K562 (cell line): ENCODE measurements at regions not wholly inside any gene's neighbourhood (a gene's known extent, or its start where the extent isn't known, plus 50 kb on each side); places are given as distances from the start of the nearest gene placed in this dataset.

Source experiments
- ATAC-seq: fragments of 200-7000 bp; cut with Tn5 transposase; 3 replicates; pipeline ENCODE4 v1.9.1; 2020; ENCODE audit warnings: moderate library complexity
- BruUV-seq: library from RNA; stranded (reverse); fragments of 400-500 nt; replicated peaks from 2 replicates; lab custom pipeline; 2021; lab: Mats Ljungman, UMichigan
- CTCF ChIA-PET: fragments of 300-600 bp; formaldehyde crosslinking; extraction: SDS; loops from one replicate; lab custom pipeline; 2021; ENCODE audit warnings: low intra/inter-chr PET ratio; lab: Yijun Ruan, JAX
- POLR2A ChIA-PET: fragments of 300-600, 350-650 bp; sonication (Branson Sonifier 250); formaldehyde crosslinking; extraction: SDS; loops from one replicate; lab custom pipeline; 2021; ENCODE audit warnings: antibody characterized with exemption, inconsistent platforms; lab: Yijun Ruan, JAX
- DNase-seq, 4 experiments: peaks; one replicate each; pipeline versions ENCODE4 v3.0.0 to v3.0.0-alpha.2; 2011 to 2018; ENCODE audit warnings: low spot score in 3 of 4, mixed read lengths in 3 of 4; ENCODE audit errors: extremely low read depth in 1 of 4
- FAIRE-seq: peaks from 2 replicates; lab custom pipeline; 2011; peaks lifted over from hg19 to GRCh38; lab: Jason Lieb, UNC
- H2AFZ ChIP-seq: 2 replicates; pipeline ENCODE4 v1.6.0; 2011; ENCODE audit warnings: low read depth, low read length, control low read depth, inconsistent platforms
- H3K27ac ChIP-seq: fragments of 200-600 bp; 3 replicates; pipeline ENCODE4 v1.8.0; 2011; ENCODE audit warnings: low read depth, mild to moderate bottlenecking, control low read depth, inconsistent platforms, low read length, moderate library complexity, mixed read lengths; ENCODE audit errors: extremely low read depth
- H3K27me3 ChIP-seq, 2 experiments: fragments of 300-600 bp in 1 of 2; 2 replicates in 1 of 2; 3 replicates in 1 of 2; pipeline versions ENCODE4 v1.6.0 to v1.8.0; 2011; ENCODE audit warnings: inconsistent platforms in 2 of 2, low read length in 2 of 2, mild to moderate bottlenecking in 1 of 2, mixed read lengths in 1 of 2, moderate library complexity in 1 of 2; ENCODE audit not compliant: control insufficient read depth in 2 of 2, insufficient read depth in 2 of 2
- H3K36me3 ChIP-seq: fragments of 300-600 bp; 3 replicates; pipeline ENCODE4 v1.8.0; 2011; ENCODE audit warnings: mild to moderate bottlenecking, low read length, inconsistent platforms; ENCODE audit not compliant: control insufficient read depth, insufficient read depth
- H3K4me1 ChIP-seq, 2 experiments: fragments of 200-600 bp in 1 of 2; replicated peaks in 1 of 2; 2 replicates in 1 of 2; 3 replicates in 1 of 2; pipeline versions ENCODE4 v1.5.1 to v1.8.0; 2011; ENCODE audit warnings: inconsistent platforms in 2 of 2, low read length in 2 of 2, mild to moderate bottlenecking in 1 of 2, mixed read lengths in 1 of 2, moderate library complexity in 1 of 2; ENCODE audit not compliant: control insufficient read depth in 2 of 2, insufficient read depth in 2 of 2
- H3K4me2 ChIP-seq: 2 replicates; pipeline ENCODE4 v1.6.1; 2011; ENCODE audit warnings: low read length, control low read depth, inconsistent platforms, mixed read lengths; ENCODE audit not compliant: insufficient read depth
- H3K4me3 ChIP-seq: fragments of 200-600 bp; sonication (generic), shearing (Covaris generic); 2 replicates; pipeline ENCODE4 v1.5.1; 2016; ENCODE audit warnings: control low read depth, inconsistent platforms
- H3K79me2 ChIP-seq: fragments of 200-600 bp; 3 replicates; pipeline ENCODE4 v1.8.0; 2011; ENCODE audit warnings: low read length, inconsistent platforms; ENCODE audit not compliant: control insufficient read depth, insufficient read depth
- H3K9ac ChIP-seq, 2 experiments: 2 replicates each; pipeline versions ENCODE4 v1.6.0 to v1.6.1; 2011; ENCODE audit warnings: low read depth in 2 of 2, low read length in 2 of 2, control low read depth in 1 of 2, inconsistent platforms in 1 of 2, mild to moderate bottlenecking in 1 of 2, mixed read lengths in 1 of 2; ENCODE audit not compliant: insufficient read depth in 1 of 2
- H3K9me1 ChIP-seq: one replicate; pipeline ENCODE4 v1.6.0; 2011; ENCODE audit warnings: inconsistent platforms, mild to moderate bottlenecking, low read length, moderate library complexity; ENCODE audit not compliant: control insufficient read depth, insufficient read depth
- H3K9me3 ChIP-seq: replicated peaks from 2 replicates; pipeline ENCODE4 v1.5.1; 2011; ENCODE audit warnings: low read depth, low read length, inconsistent platforms; ENCODE audit not compliant: control insufficient read depth, insufficient read depth
- H4K20me1 ChIP-seq: replicated peaks from 2 replicates; pipeline ENCODE4 v1.6.1; 2011; ENCODE audit warnings: low read length, inconsistent platforms, mixed read lengths; ENCODE audit not compliant: control insufficient read depth, insufficient read depth
- ADNP ChIP-seq: fragments of 200-800 bp; sonication (Bioruptor generic); IDR thresholded peaks from 2 replicates; pipeline ENCODE4 v1.6.1; 2016; ENCODE audit warnings: missing genetic modification characterization, missing compliant biosample characterization
- DIDO1 ChIP-seq: fragments of 450-650 bp; IDR thresholded peaks from 2 replicates; pipeline ENCODE4 v1.6.1; 2016; ENCODE audit warnings: low read depth, missing biosample characterization, missing genetic modification characterization
- FOXK2 ChIP-seq, 2 experiments: fragments of 450-650 bp; IDR thresholded peaks in 1 of 2; conservative IDR thresholded peaks in 1 of 2; 2 replicates each; pipeline ENCODE4 v1.6.1; 2016; ENCODE audit warnings: low read depth in 2 of 2, mild to moderate bottlenecking in 1 of 2
- GTF2A2 ChIP-seq: IDR thresholded peaks from 2 replicates; pipeline ENCODE4 v1.6.1; 2016; ENCODE audit warnings: mild to moderate bottlenecking, missing genetic modification characterization, missing compliant biosample characterization
- ILF3 ChIP-seq: fragments of 450-650 bp; IDR thresholded peaks from 2 replicates; pipeline ENCODE4 v1.6.1; 2018; ENCODE audit warnings: antibody characterized with exemption, mild to moderate bottlenecking, moderate library complexity, borderline replicate concordance
- MECOM ChIP-seq: fragments of 250-450 bp; sonication (Bioruptor Pico); IDR thresholded peaks from 2 replicates; pipeline ENCODE4 v1.8.0; 2022; ENCODE audit warnings: inconsistent platforms
- MTF1 ChIP-seq: fragments of 250-450 bp; sonication (Bioruptor Pico); IDR thresholded peaks from 2 replicates; pipeline ENCODE4 v1.9.0; 2021; ENCODE audit warnings: moderate library complexity, mild to moderate bottlenecking, inconsistent platforms, borderline replicate concordance
- SAFB2 ChIP-seq: fragments of 200-400 bp; formaldehyde crosslinking; IDR thresholded peaks from 2 replicates; pipeline ENCODE4 v1.6.1; 2018; ENCODE audit warnings: borderline replicate concordance, low read length, low read depth, moderate library complexity; ENCODE audit not compliant: severe bottlenecking
- ZKSCAN1 ChIP-seq: fragments of 150-350 bp; IDR thresholded peaks from 2 replicates; pipeline ENCODE4 v1.6.1; 2016; ENCODE audit warnings: low read depth, low read length
- ZNF282 ChIP-seq: sonication (generic); formaldehyde crosslinking; IDR thresholded peaks from 2 replicates; pipeline ENCODE4 v1.8.1; 2023; ENCODE audit warnings: missing genetic modification reagents
- ZNF347 ChIP-seq: fragments of 450-650 bp; formaldehyde crosslinking; IDR thresholded peaks from 2 replicates; pipeline ENCODE4 v1.4.0; 2020; ENCODE audit warnings: low read depth, mild to moderate bottlenecking, moderate library complexity
- WGBS: fragments of 100-300 bp; shearing (Covaris generic); methylation state at CpG from one replicate; pipeline ENCODE4 v1.1.6; 2016; ENCODE audit warnings: low coverage, mixed read lengths; ENCODE audit not compliant: insufficient coverage; ENCODE audit errors: missing lambda C conversion rate; 5-methylcytosine and 5-hydroxymethylcytosine counted together
- in situ Hi-C: fragments of 300-500 bp; cut with MboI; formaldehyde crosslinking; loops from 4 replicates; pipeline ENCODE4 v1.15.0; 2018; ENCODE audit warnings: inconsistent platforms, mixed read lengths
- intact Hi-C: fragments of 100-400 bp; cut with micrococcal nuclease; formaldehyde crosslinking; loops from 2 replicates; pipeline ENCODE4 v1.14.2; 2022
- TF ChIP-seq, protein P1 (sequence below): sonication (generic); formaldehyde crosslinking; IDR thresholded peaks from 2 replicates; pipeline ENCODE4 v1.9.0; 2022; ENCODE audit warnings: mild to moderate bottlenecking, missing genetic modification reagents
- TF ChIP-seq, protein P2 (sequence below): fragments of 450-650 bp; conservative IDR thresholded peaks from 2 replicates; pipeline ENCODE4 v1.6.1; 2016; ENCODE audit warnings: missing genetic modification characterization, low read depth, mild to moderate bottlenecking, control low read depth, missing compliant biosample characterization

DNA sequence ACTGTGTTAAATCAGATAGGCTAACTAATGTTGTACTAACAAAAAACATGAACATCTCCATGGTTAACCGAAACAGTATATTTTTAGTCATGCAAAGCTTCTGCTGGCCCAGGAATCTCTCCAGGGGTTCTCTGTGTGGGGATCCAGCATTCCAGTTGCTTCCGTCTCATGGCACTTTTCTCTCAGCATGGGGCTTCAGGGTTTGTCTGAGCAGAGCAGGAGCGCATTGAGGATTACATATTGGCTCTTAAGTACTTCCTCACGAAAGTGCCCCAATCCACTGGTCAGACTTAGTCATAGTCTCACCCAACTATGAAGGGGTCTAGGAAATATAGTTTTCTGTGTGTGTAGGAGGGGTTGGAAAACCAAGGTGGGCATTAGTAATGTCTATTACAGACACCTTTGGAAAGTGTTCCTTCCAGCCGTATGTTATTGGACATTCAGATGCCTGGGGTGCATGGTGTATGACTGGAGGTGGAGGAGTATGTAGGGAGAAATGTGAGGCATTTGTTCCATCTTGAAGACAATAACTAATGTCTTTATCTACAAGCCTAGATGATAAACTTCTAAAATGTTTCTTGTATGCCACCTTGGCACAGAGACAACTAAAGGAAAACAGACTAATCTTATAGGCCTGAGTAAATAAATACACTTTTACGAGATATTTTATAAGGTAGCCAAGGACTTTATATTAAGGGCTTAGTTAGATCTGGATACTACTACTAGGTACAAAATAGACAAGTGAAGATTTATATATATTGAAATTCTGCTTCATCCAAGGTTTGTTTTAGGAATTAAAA lies 123.8 kb upstream of the ZEB2 start:
- H3K9me1 ChIP-seq = no peaks in the 10 kb centered on the region
- 78% methylated on average over 6 of the region's 6 CpGs for WGBS
- H3K4me1 ChIP-seq = peaks cover 0 to 2% of the 10 kb centered on the region in 2 experiments; a peak in 1 of 5 replicates
- H3K9ac ChIP-seq = no peak overlapping the region
- H2AFZ ChIP-seq = no peak overlapping the region
- no peak overlapping the region for H3K27ac ChIP-seq
- H3K4me3 ChIP-seq = no peak overlapping the region
- H3K79me2 ChIP-seq = no peaks in the 10 kb centered on the region
- no peaks in the 10 kb centered on the region for H4K20me1 ChIP-seq
- in situ Hi-C loops = no loop called here
- no peak overlapping the region for H3K4me2 ChIP-seq
- CTCF ChIA-PET = no interaction called here
- no peak for DNase-seq
- no peak for FAIRE-seq
- intact Hi-C loops = no loop called here
- H3K9me3 ChIP-seq = no peaks in the 10 kb centered on the region
- POLR2A ChIA-PET = no interaction called here
- no peaks in the 10 kb centered on the region for H3K27me3 ChIP-seq
- TF ChIP-seq, protein P1, sequence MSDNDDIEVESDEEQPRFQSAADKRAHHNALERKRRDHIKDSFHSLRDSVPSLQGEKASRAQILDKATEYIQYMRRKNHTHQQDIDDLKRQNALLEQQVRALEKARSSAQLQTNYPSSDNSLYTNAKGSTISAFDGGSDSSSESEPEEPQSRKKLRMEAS (CRISPR knock-in tag) = no peak
- TF ChIP-seq FOXK2 (conservative IDR thresholded peaks at IDR 0.05 in 1 of 2, IDR thresholded peaks at IDR 0.05 in 1 of 2; ENCODE audit: low read depth in 2 of 2) (no peak), ZNF282 (CRISPR knock-in tag) (no peak), DIDO1 (tag) (no peak), GTF2A2 (no peak), ADNP (tag) (no peak), ZNF347 (CRISPR knock-in tag) (no peak), ZKSCAN1 (no peak), MTF1 (CRISPR knock-in tag) (no peak), MECOM (CRISPR knock-in tag) (no peak), SAFB2 (no peak), ILF3 (no peak)
- TF ChIP-seq, protein P2, sequence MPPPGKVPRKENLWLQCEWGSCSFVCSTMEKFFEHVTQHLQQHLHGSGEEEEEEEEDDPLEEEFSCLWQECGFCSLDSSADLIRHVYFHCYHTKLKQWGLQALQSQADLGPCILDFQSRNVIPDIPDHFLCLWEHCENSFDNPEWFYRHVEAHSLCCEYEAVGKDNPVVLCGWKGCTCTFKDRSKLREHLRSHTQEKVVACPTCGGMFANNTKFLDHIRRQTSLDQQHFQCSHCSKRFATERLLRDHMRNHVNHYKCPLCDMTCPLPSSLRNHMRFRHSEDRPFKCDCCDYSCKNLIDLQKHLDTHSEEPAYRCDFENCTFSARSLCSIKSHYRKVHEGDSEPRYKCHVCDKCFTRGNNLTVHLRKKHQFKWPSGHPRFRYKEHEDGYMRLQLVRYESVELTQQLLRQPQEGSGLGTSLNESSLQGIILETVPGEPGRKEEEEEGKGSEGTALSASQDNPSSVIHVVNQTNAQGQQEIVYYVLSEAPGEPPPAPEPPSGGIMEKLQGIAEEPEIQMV = no peak
- no TSS peak for BruUV-seq
- no peaks in the 10 kb centered on the region for H3K36me3 ChIP-seq
- no peak for ATAC-seq
